ELR (cell line): ENCODE measurements at regions not wholly inside any gene's neighbourhood (a gene's known extent, or its start where the extent isn't known, plus 50 kb on each side); places are given as distances from the start of the nearest gene placed in this dataset.
A peak's percentile ranks its signal among the peaks of the same experiment; 100 is the strongest.

Source experiments
- DNase-seq: peaks from one replicate; pipeline ENCODE4 v3.0.0-alpha.2; 2015; ENCODE audit warnings: low read depth

GRCh38 chr9:129343424-129344375, 165.6 kb upstream of the IER5L start:
- DNase-seq, result no peak

GRCh38 chr9:129342591-129343423, 164.7 kb upstream of the IER5L start:
- no peak for DNase-seq

- DNase-seq, result no peak
Measured at GRCh38 chr9:129341987-129342348, 163.9 kb upstream of the IER5L start.

- no peak for DNase-seq
Measured at GRCh38 chr9:129341171-129341986, 163.3 kb upstream of the IER5L start.

GRCh38 chr9:129340427-129341170, 162.5 kb upstream of the IER5L start:
- peak; percentile 39 for DNase-seq

GRCh38 chr9:129339539-129340157, 161.6 kb upstream of the IER5L start:
- DNase-seq, result no peak

- DNase-seq, result peak; percentile 69
Measured at GRCh38 chr9:129338724-129339430, 160.8 kb upstream of the IER5L start.

GRCh38 chr9:129337336-129338140, 159.5 kb upstream of the IER5L start:
- DNase-seq, result no peak

GRCh38 chr9:129336601-129337331, 158.7 kb upstream of the IER5L start:
- peak; percentile 44 for DNase-seq

GRCh38 chr9:129336130-129336528, 158.1 kb upstream of the IER5L start:
- no peak for DNase-seq

GRCh38 chr9:129335464-129336129, 157.5 kb upstream of the IER5L start:
- no peak for DNase-seq

- DNase-seq, result peak; percentile 85
Measured at GRCh38 chr9:129334105-129334935, 156.3 kb upstream of the IER5L start.

GRCh38 chr9:129333617-129334104, 155.6 kb upstream of the IER5L start:
- peak; percentile 44 for DNase-seq

GRCh38 chr9:129332581-129332980, 154.5 kb upstream of the IER5L start:
- DNase-seq, result no peak

- DNase-seq, result no peak
Measured at GRCh38 chr9:129331772-129332500, 153.9 kb upstream of the IER5L start.

- no peak for DNase-seq
Measured at GRCh38 chr9:129331493-129331765, 153.4 kb upstream of the IER5L start.
